Panc1 (cell line): ENCODE measurements at regions not wholly inside any gene's neighbourhood (a gene's known extent, or its start where the extent isn't known, plus 50 kb on each side); places are given as distances from the start of the nearest gene placed in this dataset.

ENCODE experiments used
- CTCF ChIP-seq: fragments of 450-650 bp; IDR thresholded peaks from 2 replicates; pipeline ENCODE4 v1.5.1; 2017; ENCODE audit warnings: mild to moderate bottlenecking
- POLR2AphosphoS5 ChIP-seq: IDR thresholded peaks from 2 replicates; pipeline ENCODE4 v1.6.1; 2012; ENCODE audit warnings: mild to moderate bottlenecking, low read depth, low read length, moderate library complexity
- REST ChIP-seq, 2 experiments: IDR thresholded peaks; 2 replicates each; pipeline ENCODE4 v1.6.1; 2011 to 2012; ENCODE audit warnings: low read depth in 2 of 2, control low read depth in 1 of 2, low read length in 1 of 2, mild to moderate bottlenecking in 1 of 2, moderate library complexity in 1 of 2; ENCODE audit not compliant: insufficient read depth in 1 of 2
- TCF7L2 ChIP-seq: IDR thresholded peaks from 2 replicates; pipeline ENCODE4 v1.6.1; 2011; ENCODE audit warnings: mild to moderate bottlenecking, low read depth, low read length, inconsistent platforms

- TF ChIP-seq CTCF (no peak), POLR2AphosphoS5 (no peak), REST (IDR thresholded peaks at IDR 0.05; ENCODE audit: insufficient read depth in 1 of 2, low read depth in 2 of 2, low read length in 1 of 2) (no peak), TCF7L2 (no peak)
Measured at GRCh38 chr13:47146136-47146535, 249.3 kb upstream of the HTR2A start.
